WTC11 (cell line): ENCODE measurements at regions not wholly inside any gene's neighbourhood (a gene's known extent, or its start where the extent isn't known, plus 50 kb on each side); places are given as distances from the start of the nearest gene placed in this dataset.

Experiments used
- ATAC-seq: fragments of 200-7000 bp; cut with Tn5 transposase; 2 replicates; pipeline ENCODE4 v1.10.0; 2021; ENCODE audit warnings: mild to moderate bottlenecking, moderate library complexity
- CTCF ChIA-PET: fragments of 300-600 bp; sonication (Branson Sonifier 250); formaldehyde crosslinking; loops from one replicate; lab custom pipeline; 2021; ENCODE audit warnings: antibody characterized with exemption; lab: Charles Lee
- POLR2A ChIA-PET: fragments of 350-600 bp; sonication (Branson Sonifier 250); formaldehyde crosslinking; loops from one replicate; lab custom pipeline; 2021; ENCODE audit warnings: antibody characterized with exemption; lab: Charles Lee
- DNase-seq: peaks from one replicate; pipeline ENCODE4 v3.0.0; 2021; ENCODE audit warnings: low spot score
- H3K27ac Mint-ChIP-seq: 2 replicates; pipeline ENCODE4 v1.8.0; 2021; ENCODE audit warnings: mixed read lengths
- H3K27me3 Mint-ChIP-seq: 2 replicates; pipeline ENCODE4 v1.8.0; 2021; ENCODE audit warnings: low read depth, mild to moderate bottlenecking, moderate library complexity, mixed read lengths
- H3K36me3 Mint-ChIP-seq: 2 replicates; pipeline ENCODE4 v1.8.0; 2021; ENCODE audit warnings: mixed read lengths
- H3K4me1 Mint-ChIP-seq: 2 replicates; pipeline ENCODE4 v1.8.0; 2022; ENCODE audit warnings: mixed read lengths
- H3K4me3 Mint-ChIP-seq: 2 replicates; pipeline ENCODE4 v1.8.0; 2021; ENCODE audit warnings: mild to moderate bottlenecking, moderate library complexity, mixed read lengths
- H3K9me3 Mint-ChIP-seq: 2 replicates; pipeline ENCODE4 v1.8.0; 2021; ENCODE audit warnings: mixed read lengths
- AFF4 ChIP-seq: sonication (generic); formaldehyde crosslinking; IDR thresholded peaks from 2 replicates; pipeline ENCODE4 v1.8.1; 2023; ENCODE audit warnings: mild to moderate bottlenecking, missing genetic modification reagents, borderline replicate concordance
- ATF1 ChIP-seq: sonication (generic); formaldehyde crosslinking; IDR thresholded peaks from 2 replicates; pipeline ENCODE4 v1.8.1; 2023; ENCODE audit warnings: mild to moderate bottlenecking, moderate library complexity, missing genetic modification reagents
- CTCF ChIP-seq: fragments of 200-600 bp; IDR thresholded peaks from 2 replicates; pipeline ENCODE4 v1.8.0; 2022; ENCODE audit warnings: antibody characterized with exemption
- ERG ChIP-seq: fragments of 250-450 bp; sonication (Bioruptor Pico); IDR thresholded peaks from 2 replicates; pipeline ENCODE4 v1.8.0; 2021; ENCODE audit warnings: mild to moderate bottlenecking
- FOXP4 ChIP-seq: sonication (generic); formaldehyde crosslinking; IDR thresholded peaks from 2 replicates; pipeline ENCODE4 v1.8.0; 2022; ENCODE audit warnings: mild to moderate bottlenecking, missing genetic modification reagents
- HMGXB4 ChIP-seq: sonication (generic); formaldehyde crosslinking; IDR thresholded peaks from 2 replicates; pipeline ENCODE4 v1.8.1; 2023; ENCODE audit warnings: mild to moderate bottlenecking, moderate library complexity, missing genetic modification reagents
- KAT7 ChIP-seq: sonication (generic); formaldehyde crosslinking; IDR thresholded peaks from 2 replicates; pipeline ENCODE4 v1.8.1; 2023; ENCODE audit warnings: missing genetic modification reagents, mild to moderate bottlenecking, borderline replicate concordance
- NFYB ChIP-seq: sonication (generic); formaldehyde crosslinking; conservative IDR thresholded peaks from 2 replicates; pipeline ENCODE4 v1.8.0; 2022; ENCODE audit warnings: low read depth, missing genetic modification reagents
- NR1H2 ChIP-seq: sonication (generic); formaldehyde crosslinking; IDR thresholded peaks from 2 replicates; pipeline ENCODE4 v1.9.0; 2021; ENCODE audit warnings: mild to moderate bottlenecking, moderate library complexity, missing genetic modification reagents
- RELA ChIP-seq: sonication (generic); formaldehyde crosslinking; IDR thresholded peaks from 2 replicates; pipeline ENCODE4 v1.8.1; 2022; ENCODE audit warnings: missing genetic modification reagents, mild to moderate bottlenecking, borderline replicate concordance
- SMAD3 ChIP-seq: sonication (generic); formaldehyde crosslinking; IDR thresholded peaks from 2 replicates; pipeline ENCODE4 v1.8.0; 2022; ENCODE audit warnings: missing genetic modification reagents, mild to moderate bottlenecking, borderline replicate concordance
- ZNF317 ChIP-seq: sonication (generic); formaldehyde crosslinking; IDR thresholded peaks from 2 replicates; pipeline ENCODE4 v1.8.1; 2023; ENCODE audit warnings: low read depth, mild to moderate bottlenecking, moderate library complexity, missing genetic modification reagents, borderline replicate concordance
- ZNF416 ChIP-seq: fragments of 250-450 bp; sonication (Bioruptor Pico); IDR thresholded peaks from 2 replicates; pipeline ENCODE4 v1.9.0; 2021; ENCODE audit warnings: mild to moderate bottlenecking, inconsistent platforms
- ZNF532 ChIP-seq: fragments of 250-450 bp; sonication (Bioruptor Pico); IDR thresholded peaks from 2 replicates; pipeline ENCODE4 v1.9.0; 2021; ENCODE audit warnings: mild to moderate bottlenecking, borderline replicate concordance

GRCh38 chr3:36297195-36297594 is 83.1 kb upstream of the STAC start (continued):
- TF ChIP-seq ZNF317 (CRISPR knock-in tag) (no peak), NFYB (CRISPR knock-in tag) (no peak), AFF4 (CRISPR knock-in tag) (no peak), ZNF532 (CRISPR knock-in tag) (no peak), HMGXB4 (CRISPR knock-in tag) (no peak), CTCF (no peak), ATF1 (CRISPR knock-in tag) (no peak), ERG (CRISPR knock-in tag) (no peak), NR1H2 (CRISPR knock-in tag) (no peak)
- TF ChIP-seq, all 79 proteins: peak for 0

- CTCF ChIA-PET, result no interaction called here
- Mint-ChIP-seq H3K27me3 (no peaks in the 10 kb centered on the region), H3K4me3 (no peak overlapping the region), H3K36me3 (no peaks in the 10 kb centered on the region; the same call in 1 of the 2 replicates), H3K27ac (no peak overlapping the region), H3K4me1 (no peaks in the 10 kb centered on the region), H3K9me3 (peaks cover 11% of the 10 kb centered on the region)
- no peak for ATAC-seq
- DNase-seq, result no peak
- POLR2A ChIA-PET, result no interaction called here
- no peak for TF ChIP-seq ZNF416 (CRISPR knock-in tag)
- no peak for TF ChIP-seq FOXP4 (CRISPR knock-in tag)
- no peak for TF ChIP-seq ATF1 (CRISPR knock-in tag)
- no peak for TF ChIP-seq KAT7
- no peak for TF ChIP-seq AFF4 (CRISPR knock-in tag)
- TF ChIP-seq SMAD3 (CRISPR knock-in tag), result no peak
- no peak for TF ChIP-seq RELA (CRISPR knock-in tag)
Observed at GRCh38 chr3:36298188-36298587, 82.1 kb upstream of the STAC start.
